ENCODE measurements at regions not wholly inside any gene's neighbourhood (a gene's known extent, or its start where the extent isn't known, plus 50 kb on each side); places are given as distances from the start of the nearest gene placed in this dataset.

GRCh38 chr1:201666645-201667044 lies 127.7 kb downstream of the NAV1 start:
- TF ChIP-seq REST (IDR thresholded peaks at IDR 0.05; ENCODE audit: unreplicated experiment) = no peak
- no peak for TF ChIP-seq CTCF (conservative IDR thresholded peaks at IDR 0.05; ENCODE audit: low read depth in 2 of 2)
- TF ChIP-seq EZH2 (IDR thresholded peaks at IDR 0.05; ENCODE audit: low read depth, unreplicated experiment) = no peak
- no peak for TF ChIP-seq POLR2AphosphoS5 (IDR thresholded peaks at IDR 0.05; ENCODE audit: low read depth)
- TF ChIP-seq EZH2phosphoT487 (IDR thresholded peaks at IDR 0.05; ENCODE audit: unreplicated experiment) = no peak
- no peak for TF ChIP-seq ETS1 (IDR thresholded peaks at IDR 0.05)
- no peak for TF ChIP-seq CREB1 (CRISPR knock-in tag; IDR thresholded peaks at IDR 0.05; ENCODE audit: low read depth)
- no peak for TF ChIP-seq JUNB (IDR thresholded peaks at IDR 0.05; ENCODE audit: unreplicated experiment)
- no peak for TF ChIP-seq ZNF114 (CRISPR knock-in tag; IDR thresholded peaks at IDR 0.05)
